HG02885 (cell line): ENCODE measurements at regions not wholly inside any gene's neighbourhood (a gene's known extent, or its start where the extent isn't known, plus 50 kb on each side); places are given as distances from the start of the nearest gene placed in this dataset.

Source experiments
- ATAC-seq: cut with Tn5 transposase; IDR thresholded peaks from one replicate; pipeline ENCODE4 v1.9.1; 2021; ENCODE audit warnings: mild to moderate bottlenecking; ENCODE audit not compliant: unreplicated experiment, poor library complexity

DNA sequence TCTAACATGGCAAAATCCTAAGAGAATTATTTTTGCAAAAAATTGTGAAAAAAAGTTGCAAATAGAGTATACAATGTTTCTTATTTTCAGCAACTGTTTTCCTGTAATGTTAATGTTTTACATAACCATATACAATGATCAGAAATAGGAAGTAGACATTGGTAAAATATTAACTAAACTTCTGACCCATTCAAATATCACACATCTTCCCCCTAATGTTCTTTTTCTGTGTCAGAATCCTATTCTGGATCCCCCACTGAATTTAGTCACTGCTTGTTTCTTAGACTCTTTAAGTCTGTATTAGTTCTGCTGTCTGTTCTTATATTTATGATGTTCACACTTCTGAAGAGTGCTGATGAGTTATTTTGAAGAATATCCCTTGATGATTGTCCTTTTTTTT is 62.0 kb downstream of the HFE start:
- no peak for ATAC-seq

GRCh38 chr6:26152226-26153101 is 65.2 kb downstream of the HFE start:
- no peak for ATAC-seq

DNA sequence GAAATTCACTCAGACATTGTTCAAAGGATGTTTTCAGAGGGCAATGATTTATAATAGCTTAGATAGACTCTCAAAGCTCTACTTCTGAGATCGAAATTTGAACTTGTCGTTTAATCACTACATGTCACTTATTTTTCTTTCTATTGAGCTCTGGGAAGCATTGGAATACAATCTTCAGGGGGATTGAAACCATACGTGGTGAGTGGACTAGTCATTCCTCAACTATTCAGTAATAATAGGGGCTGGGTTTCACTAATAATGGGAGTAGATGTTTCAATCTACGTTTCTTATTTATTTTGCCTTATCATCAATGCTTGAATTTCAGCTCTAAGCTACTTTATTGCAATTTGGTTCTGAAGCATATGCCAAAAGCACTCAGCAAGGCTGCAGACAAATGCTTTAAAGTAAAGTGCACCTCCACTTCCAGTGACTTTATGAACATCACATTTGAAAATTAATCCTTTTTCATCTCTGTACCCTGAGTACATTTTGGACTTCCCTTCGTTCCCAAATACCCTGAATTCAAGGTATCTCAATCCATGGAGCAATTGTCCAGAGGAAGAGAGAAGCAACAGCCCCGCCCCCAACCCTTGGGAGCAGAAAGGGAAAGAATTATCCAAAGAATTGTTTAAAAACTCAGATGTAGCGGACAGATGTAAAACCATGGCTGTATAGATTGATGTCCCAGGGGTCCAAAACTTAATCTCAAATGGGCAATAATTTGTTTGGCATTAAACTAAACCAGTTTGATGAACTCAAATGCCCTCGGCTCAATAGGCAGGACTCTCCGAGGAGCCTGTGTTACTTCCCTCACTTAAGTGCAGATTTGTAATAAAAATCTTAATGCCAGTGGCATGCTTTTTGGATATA is 68.1 kb downstream of the HFE start:
- no peak for ATAC-seq

DNA sequence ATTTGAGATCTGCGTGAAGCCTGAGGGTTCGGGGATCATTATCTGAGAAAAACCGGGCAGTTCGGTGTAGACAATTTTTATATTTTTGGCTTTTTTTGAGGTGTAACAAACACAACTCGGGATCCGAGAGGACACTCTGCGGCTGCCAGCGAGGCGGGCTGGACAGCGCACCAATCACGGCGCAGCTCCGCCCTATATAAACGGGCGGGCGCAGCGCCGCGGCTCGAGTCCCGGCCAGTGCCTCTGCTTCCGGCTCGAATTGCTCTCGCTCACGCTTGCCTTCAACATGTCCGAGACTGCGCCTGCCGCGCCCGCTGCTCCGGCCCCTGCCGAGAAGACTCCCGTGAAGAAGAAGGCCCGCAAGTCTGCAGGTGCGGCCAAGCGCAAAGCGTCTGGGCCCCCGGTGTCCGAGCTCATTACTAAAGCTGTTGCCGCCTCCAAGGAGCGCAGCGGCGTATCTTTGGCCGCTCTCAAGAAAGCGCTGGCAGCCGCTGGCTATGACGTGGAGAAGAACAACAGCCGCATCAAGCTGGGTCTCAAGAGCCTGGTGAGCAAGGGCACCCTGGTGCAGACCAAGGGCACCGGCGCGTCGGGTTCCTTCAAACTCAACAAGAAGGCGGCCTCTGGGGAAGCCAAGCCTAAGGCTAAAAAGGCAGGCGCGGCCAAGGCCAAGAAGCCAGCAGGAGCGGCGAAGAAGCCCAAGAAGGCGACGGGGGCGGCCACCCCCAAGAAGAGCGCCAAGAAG is 69.0 kb downstream of the HFE start:
- ATAC-seq, result peak; percentile 55

DNA sequence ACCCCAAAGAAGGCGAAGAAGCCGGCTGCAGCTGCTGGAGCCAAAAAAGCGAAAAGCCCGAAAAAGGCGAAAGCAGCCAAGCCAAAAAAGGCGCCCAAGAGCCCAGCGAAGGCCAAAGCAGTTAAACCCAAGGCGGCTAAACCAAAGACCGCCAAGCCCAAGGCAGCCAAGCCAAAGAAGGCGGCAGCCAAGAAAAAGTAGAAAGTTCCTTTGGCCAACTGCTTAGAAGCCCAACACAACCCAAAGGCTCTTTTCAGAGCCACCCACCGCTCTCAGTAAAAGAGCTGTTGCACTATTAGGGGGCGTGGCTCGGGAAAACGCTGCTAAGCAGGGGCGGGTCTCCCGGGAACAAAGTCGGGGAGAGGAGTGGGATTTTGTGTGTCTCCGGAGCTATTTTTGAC is 69.6 kb downstream of the HFE start:
- no peak for ATAC-seq

DNA sequence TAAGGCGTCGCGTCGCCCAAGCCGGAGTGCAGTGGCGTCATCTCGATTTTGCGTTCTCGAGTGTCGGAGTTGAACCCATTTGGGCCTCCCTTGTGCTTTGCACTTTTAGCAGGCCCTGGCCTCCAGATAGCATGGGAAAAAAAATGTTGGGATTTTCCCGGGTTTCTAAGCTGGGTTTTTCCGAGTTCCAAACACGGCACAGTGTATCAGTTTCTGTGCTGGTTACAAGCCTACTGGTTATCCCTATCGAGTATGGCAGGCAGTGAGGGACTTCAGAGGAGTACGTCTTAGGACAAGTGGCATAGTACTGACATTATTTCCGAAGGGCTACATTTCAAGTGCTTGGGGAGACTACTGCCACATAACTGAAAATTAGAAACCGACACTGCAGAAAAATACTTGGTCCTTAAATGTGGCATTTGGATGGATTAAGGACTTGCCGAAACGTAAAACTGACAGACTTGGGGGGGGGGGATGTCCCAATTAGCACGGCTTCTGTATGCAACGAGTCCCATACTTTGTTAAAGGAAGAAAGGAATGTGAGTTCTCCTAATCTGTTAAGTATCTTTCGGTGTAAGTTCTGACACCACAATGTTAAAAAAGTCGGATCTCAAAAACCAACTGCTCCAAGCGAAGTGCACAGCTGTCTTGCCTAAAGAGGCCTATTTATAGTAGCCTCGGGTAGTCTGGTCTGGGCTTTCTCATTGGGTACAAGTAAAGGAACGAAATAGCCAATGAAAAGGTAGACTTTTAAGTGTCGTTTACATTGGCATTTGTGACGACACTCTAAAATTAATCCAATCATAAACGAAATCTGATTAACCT is 70.2 kb downstream of the HFE start:
- peak; percentile 73 for ATAC-seq

DNA sequence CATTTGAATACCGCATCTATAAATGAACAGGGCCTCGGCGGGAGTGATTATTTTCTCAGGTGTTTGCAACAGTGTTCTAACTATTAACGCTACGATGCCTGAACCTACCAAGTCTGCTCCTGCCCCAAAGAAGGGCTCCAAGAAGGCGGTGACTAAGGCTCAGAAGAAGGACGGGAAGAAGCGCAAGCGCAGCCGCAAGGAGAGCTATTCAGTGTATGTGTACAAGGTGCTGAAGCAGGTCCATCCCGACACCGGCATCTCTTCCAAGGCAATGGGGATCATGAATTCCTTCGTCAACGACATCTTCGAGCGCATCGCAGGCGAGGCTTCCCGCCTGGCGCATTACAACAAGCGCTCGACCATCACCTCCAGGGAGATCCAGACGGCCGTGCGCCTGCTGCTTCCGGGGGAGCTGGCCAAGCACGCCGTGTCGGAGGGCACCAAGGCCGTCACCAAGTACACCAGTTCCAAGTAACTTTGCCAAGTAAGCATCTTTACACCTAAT is 70.9 kb downstream of the HFE start:
- ATAC-seq, result no peak

- no peak for ATAC-seq
Measured at GRCh38 chr6:26158581-26159356, 71.5 kb downstream of the HFE start.

DNA sequence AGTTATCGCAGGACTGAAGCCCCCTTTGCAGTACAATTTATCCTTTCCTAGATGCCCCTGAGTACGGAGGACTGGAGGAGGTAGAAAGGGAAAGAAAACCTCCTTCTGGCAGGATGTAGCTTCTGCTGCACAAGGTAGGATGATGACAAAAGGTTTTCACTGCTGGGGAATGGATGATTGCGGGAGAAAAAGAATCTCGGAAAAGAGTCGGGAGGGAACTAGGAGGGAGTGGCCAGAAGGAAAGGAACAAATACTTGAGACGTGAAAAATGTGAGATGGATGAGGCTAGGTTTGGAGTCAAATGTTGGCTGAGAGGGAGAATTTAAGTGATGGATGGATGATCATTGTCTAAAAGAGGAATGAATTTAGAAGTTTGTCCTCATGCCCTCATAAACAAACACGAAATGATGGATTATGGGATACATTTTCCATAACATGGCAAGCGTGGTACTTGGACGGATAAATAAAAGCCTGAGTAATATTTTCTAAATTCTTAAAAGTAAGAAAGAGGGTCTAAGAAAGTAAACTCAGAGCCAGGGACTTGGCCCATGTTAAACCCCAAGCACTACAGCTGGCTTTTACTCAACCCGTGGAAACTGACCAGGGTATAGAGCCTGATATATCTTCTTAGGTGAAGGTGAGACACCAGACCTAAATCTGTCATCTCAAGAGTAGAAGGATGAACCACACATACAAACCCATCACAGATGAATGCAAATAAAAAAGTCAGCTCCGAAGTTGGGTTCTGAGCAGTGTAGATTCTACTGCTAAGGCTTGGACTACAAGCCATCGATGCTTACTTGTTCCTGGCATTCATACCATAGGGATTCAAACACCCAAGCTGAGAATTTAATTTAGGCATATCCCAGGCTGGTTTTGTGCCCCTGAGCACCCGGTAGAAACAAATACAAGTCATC is 72.4 kb downstream of the HFE start:
- ATAC-seq, result no peak

- ATAC-seq, result no peak
Measured at GRCh38 chr6:26161322-26161721, 74.1 kb downstream of the HFE start.

DNA sequence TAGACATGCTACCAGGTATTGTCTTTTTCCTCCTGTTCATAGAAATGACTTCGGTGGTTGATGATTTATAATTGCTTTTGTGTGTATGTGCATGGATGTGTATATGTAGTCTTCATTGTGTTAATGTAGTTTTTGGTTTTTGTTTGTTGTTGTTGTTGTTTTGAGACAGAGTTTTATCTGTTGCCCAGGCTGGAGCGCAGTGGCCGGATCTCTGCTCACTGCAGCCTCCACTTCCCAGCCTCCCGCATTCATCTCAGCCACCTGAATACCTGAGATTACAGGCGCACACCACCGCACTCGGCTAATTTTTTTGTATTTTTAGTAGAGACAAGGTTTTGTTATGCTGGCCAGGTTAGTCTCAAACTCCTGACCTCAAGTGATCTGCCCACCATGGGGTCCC is 75.2 kb downstream of the HFE start:
- ATAC-seq, result no peak

DNA sequence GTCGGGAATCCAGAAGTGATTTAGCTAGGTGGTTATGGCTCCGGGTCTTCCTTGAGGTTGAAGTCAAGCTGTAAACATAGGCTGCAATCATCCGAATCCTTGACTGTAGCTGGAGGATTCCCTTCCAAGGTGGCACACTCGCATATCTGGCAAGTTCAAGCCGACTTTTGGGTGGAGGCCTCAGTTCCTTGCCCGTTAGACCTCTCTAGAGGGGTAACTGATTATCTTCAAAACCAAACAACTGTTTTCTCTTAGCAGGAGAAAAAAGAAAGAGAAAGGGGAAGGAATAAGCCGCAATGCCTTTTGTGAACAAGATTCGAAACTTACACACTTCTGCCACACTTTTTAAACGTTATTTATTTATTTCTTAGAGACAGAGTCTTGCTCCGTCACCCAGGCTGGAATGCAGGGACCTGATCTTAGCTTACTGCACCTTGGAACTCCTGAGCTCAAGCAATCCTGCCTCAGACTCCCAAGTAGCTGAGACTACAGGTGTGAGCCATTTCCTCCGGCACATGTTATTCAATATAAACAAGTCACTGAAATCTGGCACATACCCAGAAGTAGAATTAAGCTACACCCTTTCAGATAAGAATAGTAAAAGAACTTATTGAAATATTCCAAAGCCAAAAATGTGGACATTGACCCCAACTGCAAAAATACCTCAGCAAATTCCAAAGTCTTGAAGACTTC is 76.3 kb downstream of the HFE start:
- ATAC-seq, result no peak

DNA sequence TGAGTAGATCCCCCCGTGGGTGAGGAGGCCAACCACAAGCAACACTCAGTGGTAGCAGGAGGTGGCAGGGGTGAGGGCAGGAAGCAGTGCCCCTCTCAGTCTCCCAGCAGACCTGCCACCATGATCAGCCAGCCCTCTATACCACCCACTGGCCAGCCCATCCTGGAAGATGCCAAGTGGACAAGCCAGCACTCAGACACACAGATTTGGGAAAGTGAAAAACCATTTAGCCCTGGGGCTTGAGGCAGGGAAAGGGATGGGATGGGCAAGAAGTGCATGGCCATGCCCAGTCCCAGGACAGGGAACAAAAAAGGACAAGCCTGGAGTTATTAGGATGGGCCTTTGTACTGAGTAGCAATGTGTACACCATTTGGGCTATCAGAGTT is 76.9 kb downstream of the HFE start:
- ATAC-seq, result no peak

DNA sequence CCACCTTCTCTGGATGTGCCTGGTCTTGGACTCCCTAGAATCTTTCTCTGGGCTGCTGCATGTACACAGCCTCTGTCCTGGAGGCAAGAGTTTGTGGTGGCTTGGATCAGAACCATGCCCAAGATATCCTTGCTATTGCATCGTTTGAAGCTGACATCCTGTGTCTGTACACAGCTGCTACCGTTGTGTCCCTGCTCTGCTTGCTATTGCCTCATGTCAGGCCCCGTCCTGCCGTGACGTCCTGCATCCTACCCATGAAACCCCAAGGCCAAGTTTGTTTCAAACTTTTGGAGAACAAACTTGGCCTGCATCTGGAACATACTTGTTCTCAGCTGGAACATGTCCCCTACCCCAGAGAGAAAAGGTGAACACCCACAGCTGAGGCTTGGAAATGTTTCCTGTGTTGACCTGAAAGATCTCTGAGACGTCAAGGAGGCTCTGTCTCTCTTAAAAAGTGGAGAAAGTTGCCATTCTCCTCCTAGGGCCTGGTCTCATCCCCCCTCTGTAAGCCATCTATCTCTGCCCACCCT is 78.1 kb downstream of the HFE start:
- no peak for ATAC-seq

DNA sequence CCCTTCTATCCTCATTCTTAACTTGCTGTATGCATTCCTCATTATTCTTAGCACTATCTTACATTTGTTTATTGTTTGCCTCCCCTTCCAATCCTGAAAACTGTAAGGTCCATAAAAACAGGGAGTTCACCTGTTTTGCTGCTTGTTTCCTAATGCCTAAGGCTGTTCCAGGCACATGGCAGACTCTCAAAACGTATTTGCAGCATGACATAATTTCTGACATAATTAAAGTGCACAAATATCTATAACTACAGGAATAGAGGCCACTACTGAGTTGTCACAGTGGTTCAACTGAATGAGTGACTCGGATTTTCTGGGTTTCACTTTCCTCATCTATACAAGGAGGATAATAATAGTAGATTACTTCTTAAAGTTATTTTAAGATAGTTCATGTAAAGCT is 83.0 kb downstream of the HFE start:
- no peak for ATAC-seq

- peak; percentile 3 for ATAC-seq
Measured at GRCh38 chr6:26170951-26171841, 84.0 kb downstream of the HFE start.
